Brain microvascular endothelial cell (primary cell): ENCODE measurements at regions not wholly inside any gene's neighbourhood (a gene's known extent, or its start where the extent isn't known, plus 50 kb on each side); places are given as distances from the start of the nearest gene placed in this dataset.

Experiments
- DNase-seq: peaks from one replicate; pipeline ENCODE4 v3.0.0-alpha.2; 2020
- H3K27ac ChIP-seq: fragments of 250-450 bp; sonication (Bioruptor Pico); 2 replicates; pipeline ENCODE4 v1.5.1; 2020; ENCODE audit warnings: mild to moderate bottlenecking, moderate library complexity
- H3K27me3 ChIP-seq: fragments of 250-450 bp; sonication (Bioruptor Pico); replicated peaks from 2 replicates; pipeline ENCODE4 v1.5.1; 2020; ENCODE audit warnings: mild to moderate bottlenecking
- H3K36me3 ChIP-seq: fragments of 250-450 bp; sonication (Bioruptor Pico); replicated peaks from 2 replicates; pipeline ENCODE4 v1.5.1; 2020; ENCODE audit warnings: mild to moderate bottlenecking
- H3K4me3 ChIP-seq: 2 replicates; pipeline ENCODE4 v1.5.1; 2011; ENCODE audit warnings: low read depth, mild to moderate bottlenecking, control low read depth, low read length, moderate library complexity
- CTCF ChIP-seq: IDR thresholded peaks from 2 replicates; pipeline ENCODE4 v1.5.1; 2011; ENCODE audit warnings: low read depth, mild to moderate bottlenecking, moderate library complexity, low read length, control low read depth, inconsistent platforms; ENCODE audit errors: missing control alignments
- in situ Hi-C: cut with HindIII; loops from 2 replicates; pipeline ENCODE4 v1.10.0; 2017; ENCODE audit warnings: low sequenced_read_pairs, low pct_ligation_motif_present

DNA sequence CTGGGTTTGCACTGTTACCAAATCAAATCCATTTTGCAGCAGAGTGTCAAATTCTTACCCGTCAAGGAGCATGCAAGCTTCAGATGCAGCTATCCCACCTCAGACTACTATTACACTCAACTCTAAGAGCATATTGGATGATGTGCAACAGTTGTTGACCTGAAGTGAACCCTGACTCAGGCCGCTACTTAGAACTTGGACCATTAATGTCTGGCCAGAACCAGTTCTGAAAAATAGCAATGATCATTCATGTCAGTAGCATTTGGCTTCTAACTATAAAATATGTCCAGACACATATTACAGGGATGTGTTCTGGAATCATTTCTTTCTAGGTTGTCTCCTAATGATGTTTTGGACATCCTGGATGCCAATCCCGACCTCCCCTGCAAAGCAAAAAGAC, 135.5 kb upstream of the PKDCC start:
- H3K27me3 ChIP-seq: no peaks in the 10 kb centered on the region
- in situ Hi-C loops: no loop called here
- no peak for TF ChIP-seq CTCF
- H3K36me3 ChIP-seq: no peaks in the 10 kb centered on the region
- H3K27ac ChIP-seq: no peak overlapping the region
- no peak for DNase-seq
- no peak overlapping the region for H3K4me3 ChIP-seq

DNA sequence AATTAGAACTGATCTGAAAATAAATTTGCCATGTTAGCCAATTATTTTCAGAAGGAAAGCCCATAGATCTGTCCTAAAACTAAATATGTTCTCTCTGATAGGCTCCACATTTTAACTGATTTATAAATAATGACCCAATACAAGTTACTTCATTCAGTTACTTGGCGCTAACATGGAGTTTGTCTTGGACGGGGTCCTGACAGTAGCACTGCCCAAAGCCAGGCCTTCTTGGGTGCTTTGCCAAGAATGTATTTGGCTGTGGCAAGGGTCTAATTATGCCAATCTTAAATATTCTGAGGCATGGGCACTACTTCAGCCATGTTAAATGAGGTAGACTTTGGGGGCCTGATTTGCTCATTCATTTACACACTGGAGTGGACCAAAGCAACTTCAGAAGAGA, 135.0 kb upstream of the PKDCC start:
- in situ Hi-C loops: no loop called here
- no peak for TF ChIP-seq CTCF
- H3K27me3 ChIP-seq: no peaks in the 10 kb centered on the region
- H3K36me3 ChIP-seq: no peaks in the 10 kb centered on the region
- no peak overlapping the region for H3K4me3 ChIP-seq
- H3K27ac ChIP-seq: no peak overlapping the region
- DNase-seq: no peak

DNA sequence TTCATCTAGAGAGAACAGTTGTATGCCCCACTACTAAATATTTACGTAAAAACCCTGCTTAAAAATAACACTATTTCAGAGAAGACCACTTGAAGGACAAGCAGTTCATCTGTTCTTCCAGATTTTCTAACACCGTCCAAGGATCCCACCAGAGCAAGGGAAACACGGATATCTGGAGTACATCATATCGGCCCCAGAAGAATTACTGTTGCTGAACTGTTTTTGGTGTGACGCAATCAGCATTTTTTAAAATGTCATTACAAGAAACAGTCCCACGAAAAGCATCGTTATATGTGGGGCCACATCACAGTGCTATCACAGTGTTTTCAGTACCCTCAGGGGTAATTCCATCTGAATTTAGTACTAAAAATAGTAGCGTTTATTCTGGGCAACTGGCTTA, 134.5 kb upstream of the PKDCC start:
- H3K27me3 ChIP-seq: no peaks in the 10 kb centered on the region
- in situ Hi-C loops: no loop called here

DNA sequence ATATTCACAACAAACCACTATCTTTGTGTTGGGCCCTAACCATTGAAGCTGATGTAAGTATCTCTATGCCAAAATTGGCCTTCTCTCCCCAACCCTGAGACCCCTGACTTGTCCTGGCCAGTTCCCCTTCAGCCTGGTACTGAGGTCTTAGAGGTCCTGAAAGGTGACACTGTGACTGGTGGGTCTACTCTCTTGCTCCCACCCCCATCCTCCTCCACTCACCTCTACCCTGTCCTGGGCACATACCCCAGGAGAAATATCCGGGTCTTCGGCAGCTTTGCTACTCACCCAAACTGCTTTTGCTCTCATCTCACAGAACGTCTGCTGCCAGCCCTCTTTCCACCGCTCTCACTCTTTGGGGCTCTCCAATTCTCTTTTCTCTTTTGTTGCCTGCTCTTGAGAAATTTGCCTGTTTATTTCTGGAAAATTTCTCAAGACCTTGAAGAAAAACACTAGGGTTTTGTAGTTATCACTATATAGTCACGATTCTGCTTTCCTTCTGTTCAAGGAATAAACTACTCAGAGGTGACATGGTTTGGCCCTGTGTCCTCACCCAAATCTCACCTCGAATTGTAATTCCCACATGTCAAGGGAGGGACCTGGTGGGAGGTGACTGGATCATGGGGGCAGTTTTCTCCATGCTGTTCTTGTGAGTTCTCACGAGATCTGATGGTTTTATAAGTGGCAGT, 133.8 kb upstream of the PKDCC start:
- in situ Hi-C loops: no loop called here
- no peaks in the 10 kb centered on the region for H3K27me3 ChIP-seq
- no peak overlapping the region for H3K4me3 ChIP-seq
- H3K27ac ChIP-seq: no peak overlapping the region
- no peak for TF ChIP-seq CTCF
- no peaks in the 10 kb centered on the region for H3K36me3 ChIP-seq
- no peak for DNase-seq

More for the DNA sequence above, 134.5 kb upstream of the PKDCC start:
- Histone ChIP-seq H3K36me3 (no peaks in the 10 kb centered on the region), H3K4me3 (no peak overlapping the region), H3K27ac (no peak overlapping the region)
- DNase-seq: no peak
- TF ChIP-seq CTCF: no peak

DNA sequence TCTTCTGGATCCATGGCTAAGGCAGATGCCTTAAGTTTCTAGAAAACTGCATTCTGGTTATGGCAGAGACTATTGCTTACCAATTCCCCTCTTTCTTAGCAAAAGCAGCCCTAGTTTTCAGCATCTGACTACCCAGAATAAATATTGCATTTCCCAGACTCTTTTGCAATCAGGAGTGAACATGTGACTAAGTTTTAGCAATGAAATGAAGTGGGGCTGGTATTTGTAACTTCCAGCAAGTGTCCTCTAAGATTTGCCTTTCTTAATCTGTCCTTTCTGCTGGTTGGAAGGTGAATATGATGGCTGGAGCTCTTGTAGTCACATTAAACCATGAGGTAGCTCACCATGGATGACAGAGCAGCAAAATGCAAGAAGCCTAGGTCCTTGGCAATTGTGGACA, 132.9 kb upstream of the PKDCC start:
- no peak for DNase-seq
- Histone ChIP-seq H3K27me3 (no peaks in the 10 kb centered on the region), H3K4me3 (no peak overlapping the region), H3K36me3 (no peaks in the 10 kb centered on the region), H3K27ac (no peak overlapping the region)
- in situ Hi-C loops: no loop called here
- no peak for TF ChIP-seq CTCF

GRCh38 chr2:41916177-41916576, 131.6 kb upstream of the PKDCC start:
- Histone ChIP-seq H3K27me3 (no peaks in the 10 kb centered on the region), H3K36me3 (no peaks in the 10 kb centered on the region), H3K4me3 (no peak overlapping the region), H3K27ac (no peak overlapping the region)
- no peak for TF ChIP-seq CTCF
- DNase-seq: no peak
- in situ Hi-C loops: no loop called here
